Panc1 (cell line): ENCODE measurements at regions not wholly inside any gene's neighbourhood (a gene's known extent, or its start where the extent isn't known, plus 50 kb on each side); places are given as distances from the start of the nearest gene placed in this dataset.

Source experiments
- POLR2AphosphoS5 ChIP-seq: IDR thresholded peaks from 2 replicates; pipeline ENCODE4 v1.6.1; 2012; ENCODE audit warnings: mild to moderate bottlenecking, low read depth, low read length, moderate library complexity
- SIN3A ChIP-seq: IDR thresholded peaks from 2 replicates; pipeline ENCODE4 v1.6.1; 2012; ENCODE audit warnings: low read depth, mild to moderate bottlenecking, low read length, moderate library complexity, borderline replicate concordance; ENCODE audit not compliant: insufficient read depth
- TCF7L2 ChIP-seq: IDR thresholded peaks from 2 replicates; pipeline ENCODE4 v1.6.1; 2011; ENCODE audit warnings: mild to moderate bottlenecking, low read depth, low read length, inconsistent platforms
- TF ChIP-seq, protein P1 (sequence below): fragments of 450-650 bp; IDR thresholded peaks from 2 replicates; pipeline ENCODE4 v1.5.1; 2017; ENCODE audit warnings: mild to moderate bottlenecking
- TF ChIP-seq, protein P2 (sequence below), 2 experiments: IDR thresholded peaks; 2 replicates each; pipeline ENCODE4 v1.6.1; 2011 to 2012; ENCODE audit warnings: low read depth in 2 of 2, control low read depth in 1 of 2, low read length in 1 of 2, mild to moderate bottlenecking in 1 of 2, moderate library complexity in 1 of 2; ENCODE audit not compliant: insufficient read depth in 1 of 2

DNA sequence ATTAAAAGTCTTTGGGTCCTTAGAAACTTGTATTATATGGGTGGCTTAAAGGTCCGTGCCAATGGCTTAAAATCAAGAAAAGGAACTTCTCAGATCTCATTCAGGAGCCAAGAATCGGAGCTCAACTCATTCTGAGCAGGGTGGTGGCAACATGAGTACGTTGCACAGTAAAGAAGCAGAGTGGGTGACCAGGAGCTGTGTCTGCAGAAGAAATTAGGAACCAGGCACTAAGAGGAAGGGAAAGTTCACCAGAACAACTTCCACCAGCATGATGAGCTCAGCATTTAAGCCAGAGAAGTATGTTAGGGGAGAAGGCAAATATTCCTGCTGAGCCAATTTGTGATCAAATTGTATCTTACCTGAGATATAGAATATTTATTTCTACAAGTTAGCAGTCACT is 236.0 kb upstream of the NRP1 start:
- TF ChIP-seq, protein P1, sequence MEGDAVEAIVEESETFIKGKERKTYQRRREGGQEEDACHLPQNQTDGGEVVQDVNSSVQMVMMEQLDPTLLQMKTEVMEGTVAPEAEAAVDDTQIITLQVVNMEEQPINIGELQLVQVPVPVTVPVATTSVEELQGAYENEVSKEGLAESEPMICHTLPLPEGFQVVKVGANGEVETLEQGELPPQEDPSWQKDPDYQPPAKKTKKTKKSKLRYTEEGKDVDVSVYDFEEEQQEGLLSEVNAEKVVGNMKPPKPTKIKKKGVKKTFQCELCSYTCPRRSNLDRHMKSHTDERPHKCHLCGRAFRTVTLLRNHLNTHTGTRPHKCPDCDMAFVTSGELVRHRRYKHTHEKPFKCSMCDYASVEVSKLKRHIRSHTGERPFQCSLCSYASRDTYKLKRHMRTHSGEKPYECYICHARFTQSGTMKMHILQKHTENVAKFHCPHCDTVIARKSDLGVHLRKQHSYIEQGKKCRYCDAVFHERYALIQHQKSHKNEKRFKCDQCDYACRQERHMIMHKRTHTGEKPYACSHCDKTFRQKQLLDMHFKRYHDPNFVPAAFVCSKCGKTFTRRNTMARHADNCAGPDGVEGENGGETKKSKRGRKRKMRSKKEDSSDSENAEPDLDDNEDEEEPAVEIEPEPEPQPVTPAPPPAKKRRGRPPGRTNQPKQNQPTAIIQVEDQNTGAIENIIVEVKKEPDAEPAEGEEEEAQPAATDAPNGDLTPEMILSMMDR = no peak
- TF ChIP-seq, protein P2, sequence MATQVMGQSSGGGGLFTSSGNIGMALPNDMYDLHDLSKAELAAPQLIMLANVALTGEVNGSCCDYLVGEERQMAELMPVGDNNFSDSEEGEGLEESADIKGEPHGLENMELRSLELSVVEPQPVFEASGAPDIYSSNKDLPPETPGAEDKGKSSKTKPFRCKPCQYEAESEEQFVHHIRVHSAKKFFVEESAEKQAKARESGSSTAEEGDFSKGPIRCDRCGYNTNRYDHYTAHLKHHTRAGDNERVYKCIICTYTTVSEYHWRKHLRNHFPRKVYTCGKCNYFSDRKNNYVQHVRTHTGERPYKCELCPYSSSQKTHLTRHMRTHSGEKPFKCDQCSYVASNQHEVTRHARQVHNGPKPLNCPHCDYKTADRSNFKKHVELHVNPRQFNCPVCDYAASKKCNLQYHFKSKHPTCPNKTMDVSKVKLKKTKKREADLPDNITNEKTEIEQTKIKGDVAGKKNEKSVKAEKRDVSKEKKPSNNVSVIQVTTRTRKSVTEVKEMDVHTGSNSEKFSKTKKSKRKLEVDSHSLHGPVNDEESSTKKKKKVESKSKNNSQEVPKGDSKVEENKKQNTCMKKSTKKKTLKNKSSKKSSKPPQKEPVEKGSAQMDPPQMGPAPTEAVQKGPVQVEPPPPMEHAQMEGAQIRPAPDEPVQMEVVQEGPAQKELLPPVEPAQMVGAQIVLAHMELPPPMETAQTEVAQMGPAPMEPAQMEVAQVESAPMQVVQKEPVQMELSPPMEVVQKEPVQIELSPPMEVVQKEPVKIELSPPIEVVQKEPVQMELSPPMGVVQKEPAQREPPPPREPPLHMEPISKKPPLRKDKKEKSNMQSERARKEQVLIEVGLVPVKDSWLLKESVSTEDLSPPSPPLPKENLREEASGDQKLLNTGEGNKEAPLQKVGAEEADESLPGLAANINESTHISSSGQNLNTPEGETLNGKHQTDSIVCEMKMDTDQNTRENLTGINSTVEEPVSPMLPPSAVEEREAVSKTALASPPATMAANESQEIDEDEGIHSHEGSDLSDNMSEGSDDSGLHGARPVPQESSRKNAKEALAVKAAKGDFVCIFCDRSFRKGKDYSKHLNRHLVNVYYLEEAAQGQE (IDR thresholded peaks at IDR 0.05; ENCODE audit: insufficient read depth in 1 of 2, low read depth in 2 of 2, low read length in 1 of 2) = no peak
- TF ChIP-seq POLR2AphosphoS5 (no peak), TCF7L2 (no peak), SIN3A (no peak)
